CD4-positive, CD25-positive, alpha-beta regulatory T cell (primary cell): ENCODE measurements at regions not wholly inside any gene's neighbourhood (a gene's known extent, or its start where the extent isn't known, plus 50 kb on each side); places are given as distances from the start of the nearest gene placed in this dataset.
"Not testable (repeated sequence)": the region's sequence is repeated elsewhere in the genome, so short reads cannot be mapped to it uniquely, and the experiment has no call there.

ENCODE experiments used
- ATAC-seq, 2 donors: fragments of 150-1000 bp; cut with Tn5 transposase; one replicate each; pipeline ENCODE4 v1.10.0; 2021; ENCODE audit warnings: low read depth in 2 of 2, moderate number of reproducible peaks in 2 of 2, moderate library complexity in 1 of 2
- DNase-seq, 3 donors: peaks; one replicate each; pipeline versions ENCODE4 v3.0.0 to v3.0.0-alpha.2; 2012 to 2022; ENCODE audit warnings: mixed read lengths in 1 of 3
- H3K27ac ChIP-seq: one replicate; pipeline ENCODE4 v1.7.0; 2013; ENCODE audit warnings: mild to moderate bottlenecking, low read length; ENCODE audit not compliant: insufficient read depth, poor library complexity, severe bottlenecking
- H3K27me3 ChIP-seq: one replicate; pipeline ENCODE4 v1.7.0; 2013; ENCODE audit warnings: low read length; ENCODE audit not compliant: control insufficient read depth, insufficient read depth
- H3K36me3 ChIP-seq: one replicate; pipeline ENCODE4 v1.7.0; 2013; ENCODE audit warnings: mild to moderate bottlenecking, low read length, moderate library complexity; ENCODE audit not compliant: control insufficient read depth, insufficient read depth
- H3K4me1 ChIP-seq: 2 replicates; pipeline ENCODE4 v1.7.0; 2013; ENCODE audit warnings: mild to moderate bottlenecking, low read length; ENCODE audit not compliant: insufficient read depth, control insufficient read depth, poor library complexity, severe bottlenecking
- H3K4me3 ChIP-seq: one replicate; pipeline ENCODE4 v1.7.0; 2013; ENCODE audit warnings: low read depth, mild to moderate bottlenecking, low read length, moderate library complexity
- H3K9me3 ChIP-seq, 2 experiments: 1 replicate in 1 of 2; 2 replicates in 1 of 2; pipeline ENCODE4 v1.7.0; 2013; ENCODE audit warnings: low read length in 2 of 2, mild to moderate bottlenecking in 1 of 2, moderate library complexity in 1 of 2; ENCODE audit not compliant: control insufficient read depth in 2 of 2
- H3K27ac Mint-ChIP-seq, 3 donors: one replicate each; pipeline ENCODE4 v1.8.0; 2020 to 2022; ENCODE audit warnings: mild to moderate bottlenecking in 3 of 3, mixed read lengths in 3 of 3, moderate library complexity in 2 of 3
- H3K27me3 Mint-ChIP-seq: one replicate; pipeline ENCODE4 v1.8.0; 2022; ENCODE audit warnings: mild to moderate bottlenecking, mixed read lengths
- H3K36me3 Mint-ChIP-seq: one replicate; pipeline ENCODE4 v1.8.0; 2020; ENCODE audit warnings: mixed read lengths
- H3K4me1 Mint-ChIP-seq, 4 donors: one replicate each; pipeline ENCODE4 v1.8.0; 2020 to 2022; ENCODE audit warnings: mixed read lengths in 4 of 4, mild to moderate bottlenecking in 1 of 4
- H3K4me3 Mint-ChIP-seq, 4 donors: one replicate each; pipeline ENCODE4 v1.8.0; 2020 to 2022; ENCODE audit warnings: mild to moderate bottlenecking in 4 of 4, mixed read lengths in 4 of 4, moderate library complexity in 3 of 4
- H3K9me3 Mint-ChIP-seq, 7 donors: one replicate each; pipeline ENCODE4 v1.8.0; 2020 to 2022; ENCODE audit warnings: mixed read lengths in 7 of 7, mild to moderate bottlenecking in 3 of 7, moderate library complexity in 2 of 7

DNA sequence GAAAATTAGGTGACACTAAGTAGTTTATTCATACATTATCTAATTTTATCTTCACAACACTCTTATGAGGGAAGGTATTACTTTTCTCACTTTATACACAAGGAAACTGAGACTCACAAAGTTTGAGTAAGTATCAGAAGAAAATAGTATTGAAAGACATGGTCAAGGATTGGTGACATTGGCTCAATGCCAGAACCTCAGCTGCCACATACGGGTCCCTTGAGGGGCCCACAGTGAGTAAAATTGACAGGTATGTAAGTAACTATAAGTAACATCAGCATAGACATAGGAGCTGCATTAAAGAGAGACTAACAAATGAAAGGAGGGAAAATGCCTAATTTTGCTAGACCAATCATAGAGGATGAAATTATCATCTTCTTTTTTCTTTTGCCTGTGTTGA lies 134.1 kb downstream of the COX18 start:
- H3K4me3 Mint-ChIP-seq = no peak overlapping the region
- no peaks in the 10 kb centered on the region for H3K27me3 ChIP-seq
- H3K4me1 Mint-ChIP-seq = no peaks in the 10 kb centered on the region
- no peaks in the 10 kb centered on the region for H3K27me3 Mint-ChIP-seq
- H3K9me3 Mint-ChIP-seq = peaks cover 0 to 4% (median 0%) of the 10 kb centered on the region in 7 donors
- DNase-seq (no peak), ATAC-seq (no peak)
- H3K4me3 ChIP-seq = no peak overlapping the region
- no peak overlapping the region for H3K27ac Mint-ChIP-seq
- no peaks in the 10 kb centered on the region for H3K4me1 ChIP-seq
- no peak overlapping the region for H3K27ac ChIP-seq
- no peaks in the 10 kb centered on the region for H3K9me3 ChIP-seq
- no peaks in the 10 kb centered on the region for H3K36me3 Mint-ChIP-seq
- no peaks in the 10 kb centered on the region for H3K36me3 ChIP-seq

DNA sequence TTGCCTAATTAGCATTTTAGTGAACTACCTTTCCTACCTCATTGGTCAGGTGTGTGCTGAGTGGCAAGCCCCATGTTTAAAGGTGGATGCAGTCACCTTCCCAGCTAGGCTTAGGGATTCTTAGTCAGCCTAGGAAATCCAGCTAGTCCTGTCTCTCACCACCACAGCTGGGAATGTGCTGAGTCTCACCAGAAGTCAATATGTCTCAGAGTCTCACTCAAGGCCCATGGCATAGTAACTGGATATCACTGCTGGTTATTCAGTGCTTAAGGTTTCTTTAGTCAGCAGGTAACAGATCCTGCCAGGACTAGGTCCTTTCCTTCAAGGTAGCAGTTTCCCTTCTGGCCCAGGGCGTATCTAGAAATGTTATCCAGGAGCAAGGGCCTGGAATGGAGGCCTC lies 136.5 kb downstream of the COX18 start:
- H3K9me3 Mint-ChIP-seq = peaks cover 0 to 4% (median 0%) of the 10 kb centered on the region in 7 donors
- no peaks in the 10 kb centered on the region for H3K27me3 Mint-ChIP-seq
- DNase-seq = no peak
- H3K36me3 Mint-ChIP-seq = no peaks in the 10 kb centered on the region
- Histone ChIP-seq H3K4me1 (no peaks in the 10 kb centered on the region), H3K4me3 (no peak overlapping the region), H3K27me3 (no peaks in the 10 kb centered on the region), H3K36me3 (no peaks in the 10 kb centered on the region), H3K9me3 (no peaks in the 10 kb centered on the region), H3K27ac (no peak overlapping the region)
- no peak overlapping the region for H3K27ac Mint-ChIP-seq
- no peak overlapping the region for H3K4me3 Mint-ChIP-seq
- no peaks in the 10 kb centered on the region for H3K4me1 Mint-ChIP-seq
- ATAC-seq = no peak

DNA sequence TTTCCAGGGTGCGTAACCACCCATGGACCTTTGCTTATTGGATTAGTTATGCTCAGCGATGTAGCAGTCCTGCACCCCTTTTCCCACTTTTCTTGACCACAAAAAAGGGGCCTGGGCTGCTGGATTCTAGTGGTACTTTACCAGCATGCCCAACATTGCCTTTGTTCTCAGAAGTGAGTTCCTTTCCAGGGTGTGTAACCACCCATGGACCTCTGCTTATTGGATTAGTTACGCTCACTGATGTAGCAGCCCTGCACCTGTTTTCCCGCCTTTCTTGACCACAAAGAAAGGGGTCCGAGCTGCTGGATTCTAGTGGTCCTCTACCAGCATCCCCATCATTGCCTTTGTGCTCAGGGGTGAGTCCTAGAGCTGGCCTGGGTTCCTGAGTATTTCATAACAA lies 138.2 kb downstream of the COX18 start:
- Histone ChIP-seq H3K4me3 (no peak overlapping the region), H3K9me3 (no peaks in the 10 kb centered on the region), H3K27ac (no peak overlapping the region), H3K27me3 (no peaks in the 10 kb centered on the region), H3K4me1 (no peaks in the 10 kb centered on the region), H3K36me3 (no peaks in the 10 kb centered on the region)
- no peaks in the 10 kb centered on the region for H3K27me3 Mint-ChIP-seq
- DNase-seq (no peak), ATAC-seq (no peak)
- no peaks in the 10 kb centered on the region for H3K4me1 Mint-ChIP-seq
- no peak overlapping the region for H3K27ac Mint-ChIP-seq
- H3K36me3 Mint-ChIP-seq = no peaks in the 10 kb centered on the region
- peaks cover 0 to 4% (median 0%) of the 10 kb centered on the region in 7 donors for H3K9me3 Mint-ChIP-seq
- no peak overlapping the region for H3K4me3 Mint-ChIP-seq

GRCh38 chr4:72929596-72930274 lies 139.8 kb downstream of the COX18 start:
- H3K27me3 ChIP-seq, H3K27me3 Mint-ChIP-seq, H3K9me3 ChIP-seq, H3K36me3 Mint-ChIP-seq, H3K4me1 ChIP-seq, H3K36me3 ChIP-seq, H3K4me3 ChIP-seq, H3K4me3 Mint-ChIP-seq, H3K9me3 Mint-ChIP-seq, H3K27ac Mint-ChIP-seq, H3K27ac ChIP-seq, H3K4me1 Mint-ChIP-seq, DNase-seq, ATAC-seq: not testable (repeated sequence)

DNA sequence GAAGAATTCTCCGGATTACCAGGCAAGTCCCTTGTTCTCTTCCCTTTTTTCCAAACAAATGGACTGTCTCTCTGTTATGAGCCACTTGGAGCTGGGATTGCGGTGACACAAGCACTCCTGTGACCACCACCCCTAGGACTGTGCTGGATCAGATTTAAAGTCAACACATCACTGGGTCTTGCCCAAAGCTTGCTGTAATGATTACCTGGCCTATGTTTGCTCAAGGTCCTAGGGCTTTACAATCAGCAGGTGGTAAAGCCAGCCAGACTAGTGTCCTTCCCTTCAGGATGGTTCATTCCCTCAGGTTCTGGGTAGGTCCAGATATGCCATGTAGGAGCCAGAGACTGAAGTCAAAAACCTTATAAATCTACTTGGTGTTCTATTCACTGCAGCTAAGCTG lies 144.7 kb downstream of the COX18 start:
- H3K4me1 ChIP-seq = no peaks in the 10 kb centered on the region
- no peaks in the 10 kb centered on the region for H3K36me3 ChIP-seq
- Mint-ChIP-seq H3K4me1 (no peaks in the 10 kb centered on the region), H3K36me3 (no peaks in the 10 kb centered on the region), H3K9me3 (peaks cover 0 to 7% (median 0%) of the 10 kb centered on the region in 7 donors), H3K27me3 (no peaks in the 10 kb centered on the region), H3K27ac (no peak overlapping the region), H3K4me3 (no peak overlapping the region)
- peaks cover 0 to 5% of the 10 kb centered on the region in 2 experiments for H3K9me3 ChIP-seq
- DNase-seq (no peak), ATAC-seq (no peak)
- no peak overlapping the region for H3K27ac ChIP-seq
- no peak overlapping the region for H3K4me3 ChIP-seq
- H3K27me3 ChIP-seq = no peaks in the 10 kb centered on the region

- no peaks in the 10 kb centered on the region for H3K36me3 ChIP-seq
- H3K9me3 Mint-ChIP-seq = peaks cover 0 to 6% (median 2%) of the 10 kb centered on the region in 7 donors
- no peak overlapping the region for H3K4me3 ChIP-seq
- peaks cover 0 to under 1% of the 10 kb centered on the region in 2 experiments for H3K9me3 ChIP-seq
- ATAC-seq (no peak), DNase-seq (no peak)
- no peaks in the 10 kb centered on the region for H3K27me3 ChIP-seq
- no peak overlapping the region for H3K27ac ChIP-seq
- no peaks in the 10 kb centered on the region for H3K27me3 Mint-ChIP-seq
- no peaks in the 10 kb centered on the region for H3K4me1 ChIP-seq
- H3K4me1 Mint-ChIP-seq = no peaks in the 10 kb centered on the region
- no peaks in the 10 kb centered on the region for H3K36me3 Mint-ChIP-seq
- H3K27ac Mint-ChIP-seq = no peak overlapping the region
- no peak overlapping the region for H3K4me3 Mint-ChIP-seq
These were observed 149.6 kb downstream of the COX18 start for GRCh38 chr4:72919937-72920336.

- no peak overlapping the region for H3K27ac ChIP-seq
- Mint-ChIP-seq H3K4me1 (no peaks in the 10 kb centered on the region), H3K36me3 (no peaks in the 10 kb centered on the region), H3K4me3 (no peak overlapping the region), H3K9me3 (peaks cover 0 to 6% (median 2%) of the 10 kb centered on the region in 7 donors), H3K27ac (no peak overlapping the region), H3K27me3 (no peaks in the 10 kb centered on the region)
- H3K36me3 ChIP-seq = no peaks in the 10 kb centered on the region
- DNase-seq = no peak
- H3K4me3 ChIP-seq = no peak overlapping the region
- no peaks in the 10 kb centered on the region for H3K9me3 ChIP-seq
- ATAC-seq = no peak
- no peaks in the 10 kb centered on the region for H3K4me1 ChIP-seq
- no peaks in the 10 kb centered on the region for H3K27me3 ChIP-seq
These were observed 150.1 kb downstream of the COX18 start for GRCh38 chr4:72919464-72919863.

- no peaks in the 10 kb centered on the region for H3K9me3 ChIP-seq
- no peaks in the 10 kb centered on the region for H3K36me3 ChIP-seq
- Mint-ChIP-seq H3K36me3 (no peaks in the 10 kb centered on the region), H3K4me3 (no peak overlapping the region), H3K27me3 (no peaks in the 10 kb centered on the region), H3K9me3 (peaks cover 0 to 2% (median 0%) of the 10 kb centered on the region in 7 donors), H3K27ac (no peak overlapping the region), H3K4me1 (no peaks in the 10 kb centered on the region)
- no peak overlapping the region for H3K27ac ChIP-seq
- no peak overlapping the region for H3K4me3 ChIP-seq
- ATAC-seq (no peak), DNase-seq (no peak)
- no peaks in the 10 kb centered on the region for H3K27me3 ChIP-seq
- H3K4me1 ChIP-seq = no peaks in the 10 kb centered on the region
These were observed 151.2 kb downstream of the COX18 start for GRCh38 chr4:72918362-72918761.
